Stimulated activated naive CD8-positive, alpha-beta T cell treated with anti-CD3 and anti-CD28 coated beads, Interleukin-15, Interleukin-2, amounts not matched to agents 100 U/mL and 50 U/mL, for 24 hours (primary cell): ENCODE measurements at regions not wholly inside any gene's neighbourhood (a gene's known extent, or its start where the extent isn't known, plus 50 kb on each side); places are given as distances from the start of the nearest gene placed in this dataset.
"Not testable (repeated sequence)": the region's sequence is repeated elsewhere in the genome, so short reads cannot be mapped to it uniquely, and the experiment has no call there.

Source experiments
- ATAC-seq: fragments of 150-1000 bp; cut with Tn5 transposase; one replicate; pipeline ENCODE4 v1.10.0; 2021
- DNase-seq: peaks from one replicate; pipeline ENCODE4 v3.0.0; 2021

- ATAC-seq (no peak), DNase-seq (no peak)
Measured at GRCh38 chr2:6139916-6140315, 447.7 kb downstream of the SOX11 start.

DNA sequence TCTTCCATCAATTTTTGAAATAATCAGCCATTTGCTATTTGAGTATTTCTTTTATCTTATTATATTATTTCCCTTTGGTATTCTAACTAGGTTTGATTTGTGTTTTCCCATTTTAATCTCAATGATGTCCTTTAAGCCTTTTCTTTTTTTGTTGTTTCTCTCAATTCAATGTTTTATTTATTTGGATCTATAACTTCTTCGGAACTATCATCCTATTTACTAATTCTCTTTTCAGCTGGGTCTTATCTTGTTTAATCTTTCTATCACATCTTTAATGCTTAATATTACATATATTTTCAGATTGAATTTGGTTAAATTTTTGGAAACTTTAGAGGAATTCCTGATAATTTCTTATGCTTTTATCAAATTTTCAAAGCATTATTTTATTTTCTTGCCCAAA, 448.3 kb downstream of the SOX11 start:
- DNase-seq (no peak), ATAC-seq (no peak)

GRCh38 chr2:6143812-6144211, 451.6 kb downstream of the SOX11 start:
- no peak for ATAC-seq
- DNase-seq: no peak

DNA sequence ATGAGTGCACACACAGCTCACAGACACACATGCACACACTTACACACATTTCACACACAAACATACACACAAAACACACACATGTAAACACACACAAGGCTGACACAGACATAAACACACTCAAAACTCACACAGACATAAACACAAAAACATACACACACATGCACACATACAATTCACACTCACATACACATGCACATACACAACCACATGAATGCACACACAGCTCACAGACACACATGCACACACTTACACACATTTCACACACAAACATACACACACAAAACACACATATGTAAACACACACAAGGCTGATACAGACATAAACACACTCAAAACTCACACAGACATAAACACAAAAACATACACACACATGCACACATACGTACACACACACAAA, 455.0 kb downstream of the SOX11 start:
- not testable (repeated sequence) for DNase-seq, ATAC-seq

DNA sequence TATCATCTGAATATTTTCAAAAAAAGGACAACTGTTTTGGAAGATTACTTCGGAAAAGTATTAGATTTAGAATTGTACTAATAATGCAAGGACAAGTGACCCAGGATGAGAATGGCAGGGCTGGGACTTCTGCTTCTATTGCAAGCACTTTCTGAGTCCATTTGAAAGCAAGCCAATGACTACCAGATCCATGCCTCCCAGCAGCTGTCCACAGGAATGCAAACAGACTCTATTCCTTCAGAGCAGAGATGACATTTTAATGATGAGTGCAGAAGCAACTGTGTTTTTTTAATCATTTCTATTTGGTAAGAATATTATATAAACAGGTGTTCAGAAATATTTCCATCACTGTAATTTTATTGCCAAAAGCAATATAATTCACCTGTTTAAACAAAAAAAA, 456.7 kb downstream of the SOX11 start:
- ATAC-seq (no peak), DNase-seq (no peak)

DNA sequence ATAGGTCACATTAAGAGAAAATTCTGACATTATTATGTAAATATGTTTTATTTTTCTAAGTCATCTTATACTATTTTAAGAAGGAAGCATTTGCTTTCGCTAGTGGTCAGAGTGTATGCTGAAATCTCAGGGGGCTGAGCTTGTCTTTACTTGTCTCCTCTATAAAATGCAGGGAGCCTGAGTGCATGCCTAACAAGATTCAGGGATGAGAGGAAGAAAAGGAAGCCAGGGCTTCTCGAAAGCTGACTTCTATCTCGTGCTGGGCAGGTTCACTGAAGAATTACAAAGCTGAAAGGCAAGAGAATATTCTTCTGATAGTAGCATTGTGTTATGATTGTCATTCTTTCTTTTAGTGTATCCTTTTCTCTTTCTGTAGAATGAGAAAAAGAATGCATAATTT, 467.4 kb downstream of the SOX11 start:
- no peak for DNase-seq
- no peak for ATAC-seq

GRCh38 chr2:6163932-6164331, 471.7 kb downstream of the SOX11 start:
- DNase-seq: no peak
- ATAC-seq: no peak

DNA sequence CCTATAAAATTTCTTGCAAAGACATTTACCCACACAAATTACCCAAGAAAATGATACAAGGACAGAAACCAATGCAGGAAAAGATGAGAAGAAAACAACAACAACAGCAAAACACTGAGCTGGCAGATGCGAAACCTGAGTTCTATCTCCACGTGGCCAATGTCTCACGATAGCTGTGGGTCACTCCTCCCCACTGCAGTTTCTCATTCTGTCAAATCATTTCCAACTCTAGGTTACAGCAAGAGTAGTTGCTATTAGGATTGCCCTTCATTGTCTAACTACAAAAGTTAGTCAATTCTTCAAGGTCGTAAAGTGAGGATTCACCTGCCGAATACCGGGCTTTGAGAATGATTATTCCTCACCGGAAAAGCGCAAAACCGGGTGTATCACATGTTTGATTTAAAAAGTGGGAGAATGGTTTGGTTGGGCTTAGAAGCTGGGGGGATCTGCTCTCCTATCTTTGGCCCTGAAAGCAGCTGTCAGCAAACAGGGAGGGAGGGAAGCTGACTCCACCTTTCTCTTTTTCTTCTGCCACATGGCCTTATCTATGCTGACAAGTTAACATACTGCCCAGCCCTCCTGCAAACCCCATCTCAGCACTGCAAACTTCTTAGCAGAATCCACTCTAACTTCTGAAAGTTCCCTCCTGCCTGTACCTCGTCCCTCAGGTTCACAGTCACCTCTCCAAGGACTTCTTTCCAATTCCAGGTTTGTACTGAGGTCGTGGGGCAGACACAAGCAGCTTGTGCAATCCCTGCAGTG, 473.0 kb downstream of the SOX11 start:
- DNase-seq (no peak), ATAC-seq (no peak)

DNA sequence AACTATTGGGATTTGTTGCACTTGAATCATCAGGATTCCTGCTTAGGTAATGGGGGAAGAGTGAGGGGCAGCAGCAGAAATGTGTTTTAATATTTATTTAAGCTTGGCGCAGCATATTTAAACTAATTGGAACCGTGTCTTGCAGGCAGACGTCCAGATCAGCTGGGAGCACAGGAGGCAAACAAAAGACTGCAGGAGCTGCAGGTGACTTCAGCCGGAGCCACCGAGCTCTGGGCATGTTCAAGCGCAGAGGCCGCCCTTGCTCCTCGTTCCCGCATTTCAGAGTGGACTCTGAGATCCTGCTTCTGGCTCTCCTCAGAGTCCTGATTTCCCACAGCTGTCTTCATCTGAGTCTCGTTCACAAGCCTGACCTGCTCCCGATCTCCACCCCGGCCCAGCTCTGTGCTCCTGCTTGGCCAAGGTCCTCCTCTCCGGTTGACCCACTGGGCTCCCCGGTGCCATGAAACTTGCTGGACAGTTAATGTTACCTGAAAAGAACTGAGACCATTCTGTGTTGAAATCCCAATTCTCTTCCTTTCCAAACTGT, 475.5 kb downstream of the SOX11 start:
- no peak for DNase-seq
- ATAC-seq: no peak

DNA sequence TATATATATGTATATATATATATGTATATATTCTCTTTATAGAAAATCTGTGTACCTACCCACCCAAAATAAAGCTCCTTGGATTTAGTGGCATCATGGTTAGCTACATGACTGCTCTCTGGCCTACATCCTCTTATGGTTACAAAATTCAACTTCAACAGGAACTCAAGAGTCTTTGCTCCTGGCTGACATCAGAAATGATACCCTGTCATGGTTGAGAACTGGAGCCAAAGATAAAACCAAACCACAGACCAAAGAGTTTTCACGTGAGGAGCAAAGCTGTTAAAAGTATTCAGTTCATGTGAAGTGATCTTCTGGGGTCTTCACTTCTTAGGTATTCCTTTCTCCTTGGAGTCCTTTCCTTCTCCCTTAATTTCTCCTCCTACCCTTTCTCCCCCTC, 476.3 kb downstream of the SOX11 start:
- no peak for DNase-seq
- no peak for ATAC-seq

DNA sequence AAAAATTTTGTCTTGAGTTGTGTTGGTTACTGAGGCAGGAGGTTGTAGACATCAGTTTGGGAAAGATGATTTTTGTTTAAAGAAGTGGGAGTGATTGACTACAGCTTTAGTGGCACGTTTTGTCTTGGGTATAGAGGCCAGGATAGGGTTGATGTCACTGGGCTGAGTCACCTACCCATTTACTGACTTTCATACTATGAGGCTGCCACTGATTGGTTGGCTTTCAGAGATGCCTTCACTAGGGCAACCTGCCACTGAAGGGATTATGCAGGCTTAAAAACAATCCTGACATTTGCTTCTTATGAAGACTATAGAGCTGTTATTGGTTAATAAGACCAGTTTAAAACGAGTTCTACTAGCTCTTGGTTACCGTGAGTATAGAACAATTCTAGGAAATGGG, 479.1 kb downstream of the SOX11 start:
- DNase-seq (no peak), ATAC-seq (no peak)

DNA sequence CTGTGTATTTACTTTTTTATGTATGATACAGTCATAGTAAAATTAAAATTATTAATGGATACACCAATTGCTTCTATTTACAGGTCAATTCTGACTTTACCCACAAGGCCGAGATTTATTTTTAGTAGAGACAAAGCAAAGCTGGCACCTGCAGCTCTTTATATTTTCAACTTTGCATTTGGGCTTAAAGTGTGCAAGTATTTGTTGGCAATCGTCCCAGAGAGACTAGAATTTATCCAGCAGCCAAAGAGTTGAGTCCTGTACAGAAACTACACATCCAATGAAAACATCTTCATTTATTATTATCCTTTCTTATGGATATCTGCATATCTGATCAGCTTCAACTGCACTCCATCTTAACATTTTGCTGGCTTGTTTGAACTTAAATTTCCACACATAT, 485.6 kb downstream of the SOX11 start:
- DNase-seq (no peak), ATAC-seq (no peak)

DNA sequence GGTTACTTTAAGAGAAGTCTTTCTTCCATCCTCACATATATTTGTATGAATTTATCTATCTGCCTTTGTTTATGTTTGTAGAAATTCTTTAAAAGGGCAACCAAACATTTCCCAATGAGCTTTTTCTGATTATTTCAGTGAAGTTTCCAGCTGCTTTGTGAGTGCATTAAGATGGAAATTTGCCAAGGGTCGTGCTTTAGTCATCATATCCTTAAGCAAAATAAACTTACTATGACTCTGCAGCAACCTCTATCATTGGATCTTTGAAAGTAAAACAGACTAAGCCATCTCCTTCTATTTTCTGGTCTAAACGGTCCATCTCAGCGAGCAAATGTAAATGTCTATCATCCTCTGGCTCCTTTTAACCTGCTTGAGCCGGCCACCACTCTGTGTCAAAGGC, 489.3 kb downstream of the SOX11 start:
- ATAC-seq: no peak

GRCh38 chr2:6181926-6182325, 489.7 kb downstream of the SOX11 start:
- DNase-seq (no peak), ATAC-seq (no peak)

More for the DNA sequence above, 489.3 kb downstream of the SOX11 start:
- no peak for DNase-seq

GRCh38 chr2:6183226-6183625, 491.0 kb downstream of the SOX11 start:
- DNase-seq: no peak
- no peak for ATAC-seq

- no peak for DNase-seq
- ATAC-seq: no peak
Measured at GRCh38 chr2:6184532-6185292, 492.5 kb downstream of the SOX11 start.

- no peak for ATAC-seq
Measured at GRCh38 chr2:6186332-6187151, 494.4 kb downstream of the SOX11 start.

DNA sequence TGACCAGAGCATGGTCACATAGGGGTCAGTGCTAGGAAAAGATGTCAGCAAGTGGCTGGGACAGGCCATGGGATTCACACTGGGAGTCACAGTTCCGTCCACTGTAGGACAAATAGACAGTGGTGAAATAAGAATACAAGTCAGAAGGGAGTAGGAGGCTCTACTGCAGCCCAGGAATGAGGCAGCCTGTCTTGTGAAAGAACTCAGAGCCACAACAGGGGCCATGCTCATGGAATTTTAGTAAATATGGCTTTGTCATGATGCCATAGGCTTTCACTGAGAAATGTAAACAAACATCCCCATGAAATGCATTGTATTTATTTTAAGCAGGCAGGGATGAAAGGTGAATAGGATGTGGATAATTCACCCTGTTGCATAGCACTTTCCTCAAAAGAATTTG, 504.3 kb downstream of the SOX11 start:
- no peak for DNase-seq
- no peak for ATAC-seq

More at GRCh38 chr2:6186332-6187151, 494.4 kb downstream of the SOX11 start:
- DNase-seq: no peak

DNA sequence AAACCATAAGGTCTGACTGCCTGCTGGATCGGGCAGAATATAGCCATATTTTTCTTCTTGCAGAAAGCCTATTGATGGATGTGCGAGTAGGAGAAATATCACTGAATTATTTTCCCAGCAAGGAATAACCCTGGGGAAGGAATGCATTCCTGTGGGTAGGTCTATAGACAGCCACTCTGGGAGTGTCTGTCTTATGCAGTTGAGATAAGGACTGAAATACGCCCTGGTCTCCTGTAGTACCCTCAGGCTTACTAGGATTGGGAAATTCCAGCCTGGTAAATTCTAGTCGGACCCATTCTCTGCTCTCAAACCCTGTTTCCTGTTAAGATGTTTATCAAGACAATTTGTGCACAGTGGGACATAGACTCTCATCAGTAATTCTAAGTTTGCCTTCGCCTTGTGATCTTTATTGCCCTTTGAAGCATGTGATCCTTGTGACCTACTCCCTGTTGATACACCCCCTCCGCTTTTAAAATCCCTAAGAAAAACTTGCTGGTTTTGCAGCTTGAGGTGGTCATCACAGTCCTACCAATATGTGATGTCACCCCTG, 506.3 kb downstream of the SOX11 start:
- ATAC-seq, DNase-seq: not testable (repeated sequence)

GRCh38 chr2:6202756-6203155, 510.6 kb downstream of the SOX11 start:
- no peak for ATAC-seq

GRCh38 chr2:6203291-6203959, 511.2 kb downstream of the SOX11 start:
- ATAC-seq (no peak), DNase-seq (no peak)

More at GRCh38 chr2:6202756-6203155, 510.6 kb downstream of the SOX11 start:
- no peak for DNase-seq

GRCh38 chr2:6206882-6207281, 514.7 kb downstream of the SOX11 start:
- ATAC-seq (no peak), DNase-seq (no peak)
